ENCODE measurements at regions not wholly inside any gene's neighbourhood (a gene's known extent, or its start where the extent isn't known, plus 50 kb on each side); places are given as distances from the start of the nearest gene placed in this dataset.

DNA sequence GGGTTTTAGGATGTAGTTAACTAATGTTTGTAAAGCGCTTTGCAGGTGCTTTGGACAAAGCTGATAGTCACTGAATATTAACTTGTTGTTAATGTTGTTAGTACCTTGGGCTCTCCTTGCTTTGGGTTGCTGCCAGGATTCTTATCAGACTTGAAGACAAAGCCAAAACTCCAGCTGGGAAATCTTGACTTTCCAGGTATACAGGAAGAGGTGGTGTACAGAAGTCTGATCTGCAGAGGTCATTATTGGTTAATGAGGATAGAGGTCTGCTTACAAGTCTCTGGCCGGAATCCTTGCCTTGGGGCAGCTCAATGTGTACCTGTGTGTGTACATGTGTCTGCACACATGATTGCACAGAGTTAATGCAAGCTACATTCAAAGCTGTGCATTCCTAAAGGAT is 96.0 kb upstream of the POU3F1 start:
- no peak for TF ChIP-seq OSR1 (CRISPR knock-in tag; IDR thresholded peaks at IDR 0.05)
- no peak for TF ChIP-seq ZNF70 (CRISPR knock-in tag; IDR thresholded peaks at IDR 0.05)
- TF ChIP-seq, protein P1, sequence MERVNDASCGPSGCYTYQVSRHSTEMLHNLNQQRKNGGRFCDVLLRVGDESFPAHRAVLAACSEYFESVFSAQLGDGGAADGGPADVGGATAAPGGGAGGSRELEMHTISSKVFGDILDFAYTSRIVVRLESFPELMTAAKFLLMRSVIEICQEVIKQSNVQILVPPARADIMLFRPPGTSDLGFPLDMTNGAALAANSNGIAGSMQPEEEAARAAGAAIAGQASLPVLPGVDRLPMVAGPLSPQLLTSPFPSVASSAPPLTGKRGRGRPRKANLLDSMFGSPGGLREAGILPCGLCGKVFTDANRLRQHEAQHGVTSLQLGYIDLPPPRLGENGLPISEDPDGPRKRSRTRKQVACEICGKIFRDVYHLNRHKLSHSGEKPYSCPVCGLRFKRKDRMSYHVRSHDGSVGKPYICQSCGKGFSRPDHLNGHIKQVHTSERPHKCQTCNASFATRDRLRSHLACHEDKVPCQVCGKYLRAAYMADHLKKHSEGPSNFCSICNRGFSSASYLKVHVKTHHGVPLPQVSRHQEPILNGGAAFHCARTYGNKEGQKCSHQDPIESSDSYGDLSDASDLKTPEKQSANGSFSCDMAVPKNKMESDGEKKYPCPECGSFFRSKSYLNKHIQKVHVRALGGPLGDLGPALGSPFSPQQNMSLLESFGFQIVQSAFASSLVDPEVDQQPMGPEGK (CRISPR knock-in tag; IDR thresholded peaks at IDR 0.05; ENCODE audit: borderline replicate concordance): no peak
- no peak for TF ChIP-seq GLIS3 (CRISPR knock-in tag; IDR thresholded peaks at IDR 0.05)
- TF ChIP-seq SNAI2 (CRISPR knock-in tag; IDR thresholded peaks at IDR 0.05): no peak
- TF ChIP-seq, protein P2, sequence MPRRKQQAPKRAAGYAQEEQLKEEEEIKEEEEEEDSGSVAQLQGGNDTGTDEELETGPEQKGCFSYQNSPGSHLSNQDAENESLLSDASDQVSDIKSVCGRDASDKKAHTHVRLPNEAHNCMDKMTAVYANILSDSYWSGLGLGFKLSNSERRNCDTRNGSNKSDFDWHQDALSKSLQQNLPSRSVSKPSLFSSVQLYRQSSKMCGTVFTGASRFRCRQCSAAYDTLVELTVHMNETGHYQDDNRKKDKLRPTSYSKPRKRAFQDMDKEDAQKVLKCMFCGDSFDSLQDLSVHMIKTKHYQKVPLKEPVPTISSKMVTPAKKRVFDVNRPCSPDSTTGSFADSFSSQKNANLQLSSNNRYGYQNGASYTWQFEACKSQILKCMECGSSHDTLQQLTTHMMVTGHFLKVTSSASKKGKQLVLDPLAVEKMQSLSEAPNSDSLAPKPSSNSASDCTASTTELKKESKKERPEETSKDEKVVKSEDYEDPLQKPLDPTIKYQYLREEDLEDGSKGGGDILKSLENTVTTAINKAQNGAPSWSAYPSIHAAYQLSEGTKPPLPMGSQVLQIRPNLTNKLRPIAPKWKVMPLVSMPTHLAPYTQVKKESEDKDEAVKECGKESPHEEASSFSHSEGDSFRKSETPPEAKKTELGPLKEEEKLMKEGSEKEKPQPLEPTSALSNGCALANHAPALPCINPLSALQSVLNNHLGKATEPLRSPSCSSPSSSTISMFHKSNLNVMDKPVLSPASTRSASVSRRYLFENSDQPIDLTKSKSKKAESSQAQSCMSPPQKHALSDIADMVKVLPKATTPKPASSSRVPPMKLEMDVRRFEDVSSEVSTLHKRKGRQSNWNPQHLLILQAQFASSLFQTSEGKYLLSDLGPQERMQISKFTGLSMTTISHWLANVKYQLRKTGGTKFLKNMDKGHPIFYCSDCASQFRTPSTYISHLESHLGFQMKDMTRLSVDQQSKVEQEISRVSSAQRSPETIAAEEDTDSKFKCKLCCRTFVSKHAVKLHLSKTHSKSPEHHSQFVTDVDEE (CRISPR knock-in tag; IDR thresholded peaks at IDR 0.05): no peak
- TF ChIP-seq ZFP3 (CRISPR knock-in tag; IDR thresholded peaks at IDR 0.05): no peak
- TF ChIP-seq PPARA (CRISPR knock-in tag; IDR thresholded peaks at IDR 0.05; ENCODE audit: borderline replicate concordance): no peak

Data from SK-N-SH treated with all-trans-retinoic acid at 6 μM for 48 hours (cell line).